ENCODE measurements at regions not wholly inside any gene's neighbourhood (a gene's known extent, or its start where the extent isn't known, plus 50 kb on each side); places are given as distances from the start of the nearest gene placed in this dataset.

GRCh38 chr4:155081222-155081621, 127.2 kb upstream of the NPY2R start:
- H4K20me1 ChIP-seq (ENCODE audit: control insufficient read depth, extremely low read depth, insufficient read depth, low read length), result no peaks in the 10 kb centered on the region
- H3K9me3 ChIP-seq (ENCODE audit: control insufficient read depth, low read depth, low read length), result no peaks in the 10 kb centered on the region
- H3K4me1 ChIP-seq (ENCODE audit: control insufficient read depth, extremely low read depth, insufficient read depth, low read length), result no peaks in the 10 kb centered on the region
- no peaks in the 10 kb centered on the region for H3K36me3 ChIP-seq (ENCODE audit: control insufficient read depth in 2 of 2, extremely low read depth in 1 of 2, insufficient read depth in 2 of 2, low read length in 2 of 2)
- H3K4me2 ChIP-seq (ENCODE audit: control insufficient read depth, extremely low read depth, insufficient read depth, low read depth, low read length), result no peak overlapping the region
- dilution Hi-C loops (cut with MboI; ENCODE audit: extremely low pct_ligation_motif_present, low sequenced_read_pairs), result no loop called here
- FAIRE-seq (no peak), DNase-seq (ENCODE audit: low read depth, low spot score) (no peak)
- no peak overlapping the region for H2AFZ ChIP-seq (ENCODE audit: control insufficient read depth, low read length)
- H3K4me3 ChIP-seq (ENCODE audit: control insufficient read depth in 2 of 3, extremely low read depth in 1 of 3, insufficient read depth in 2 of 3, low read depth in 1 of 3, low read length in 3 of 3), result no peak overlapping the region
- H3K79me2 ChIP-seq (ENCODE audit: control insufficient read depth, insufficient read depth, low read length), result no peaks in the 10 kb centered on the region
- no peaks in the 10 kb centered on the region for H3K27me3 ChIP-seq (ENCODE audit: control insufficient read depth, extremely low read depth, insufficient read depth, low read length)
- no peak overlapping the region for H3K9ac ChIP-seq (ENCODE audit: control insufficient read depth, extremely low read depth, insufficient read depth, low read length)
- no peak overlapping the region for H3K27ac ChIP-seq (ENCODE audit: control insufficient read depth, insufficient read depth, low read length)
- no peaks in the 10 kb centered on the region for H3K9me1 ChIP-seq (ENCODE audit: control insufficient read depth, extremely low read depth, insufficient read depth, low read length)
- TF ChIP-seq EZH2 (IDR thresholded peaks at IDR 0.05; ENCODE audit: low read length) (no peak), CTCF (optimal IDR thresholded peaks at IDR 0.05 in 1 of 3, IDR thresholded peaks at IDR 0.05 in 1 of 3, conservative IDR thresholded peaks at IDR 0.05 in 1 of 3; ENCODE audit: extremely low read depth in 1 of 3, insufficient read depth in 2 of 3, low read length in 3 of 3) (no peak)

GRCh38 chr4:155085843-155086530, 122.4 kb upstream of the NPY2R start:
- no peak overlapping the region for H3K27ac ChIP-seq (ENCODE audit: control insufficient read depth, insufficient read depth, low read length)
- DNase-seq (ENCODE audit: low read depth, low spot score), result no peak
- no peak overlapping the region for H2AFZ ChIP-seq (ENCODE audit: control insufficient read depth, low read length)

More at GRCh38 chr4:155085843-155086530, 122.4 kb upstream of the NPY2R start:
- Histone ChIP-seq H3K4me2 (ENCODE audit: control insufficient read depth, extremely low read depth, insufficient read depth, low read depth, low read length) (no peak overlapping the region), H3K36me3 (ENCODE audit: control insufficient read depth in 2 of 2, extremely low read depth in 1 of 2, insufficient read depth in 2 of 2, low read length in 2 of 2) (no peaks in the 10 kb centered on the region), H3K9me3 (ENCODE audit: control insufficient read depth, low read depth, low read length) (no peaks in the 10 kb centered on the region), H4K20me1 (ENCODE audit: control insufficient read depth, extremely low read depth, insufficient read depth, low read length) (no peaks in the 10 kb centered on the region), H3K9ac (ENCODE audit: control insufficient read depth, extremely low read depth, insufficient read depth, low read length) (no peak overlapping the region), H3K79me2 (ENCODE audit: control insufficient read depth, insufficient read depth, low read length) (no peaks in the 10 kb centered on the region), H3K4me1 (ENCODE audit: control insufficient read depth, extremely low read depth, insufficient read depth, low read length) (no peaks in the 10 kb centered on the region), H3K27me3 (ENCODE audit: control insufficient read depth, extremely low read depth, insufficient read depth, low read length) (no peaks in the 10 kb centered on the region), H3K9me1 (ENCODE audit: control insufficient read depth, extremely low read depth, insufficient read depth, low read length) (no peaks in the 10 kb centered on the region), H3K4me3 (ENCODE audit: control insufficient read depth in 2 of 3, extremely low read depth in 1 of 3, insufficient read depth in 2 of 3, low read depth in 1 of 3, low read length in 3 of 3) (no peak overlapping the region)
- dilution Hi-C loops (cut with MboI; ENCODE audit: extremely low pct_ligation_motif_present, low sequenced_read_pairs), result no loop called here
- FAIRE-seq, result no peak
- TF ChIP-seq CTCF (optimal IDR thresholded peaks at IDR 0.05 in 1 of 3, IDR thresholded peaks at IDR 0.05 in 1 of 3, conservative IDR thresholded peaks at IDR 0.05 in 1 of 3; ENCODE audit: extremely low read depth in 1 of 3, insufficient read depth in 2 of 3, low read length in 3 of 3) (no peak), EZH2 (IDR thresholded peaks at IDR 0.05; ENCODE audit: low read length) (no peak)
